GM12872 (cell line): ENCODE measurements at regions not wholly inside any gene's neighbourhood (a gene's known extent, or its start where the extent isn't known, plus 50 kb on each side); places are given as distances from the start of the nearest gene placed in this dataset.

Source experiments
- TF ChIP-seq, protein P1 (sequence below): IDR thresholded peaks from 3 replicates; pipeline ENCODE4 v1.5.1; 2011; ENCODE audit warnings: low read depth, mild to moderate bottlenecking, low read length, moderate library complexity; ENCODE audit not compliant: insufficient read depth

DNA sequence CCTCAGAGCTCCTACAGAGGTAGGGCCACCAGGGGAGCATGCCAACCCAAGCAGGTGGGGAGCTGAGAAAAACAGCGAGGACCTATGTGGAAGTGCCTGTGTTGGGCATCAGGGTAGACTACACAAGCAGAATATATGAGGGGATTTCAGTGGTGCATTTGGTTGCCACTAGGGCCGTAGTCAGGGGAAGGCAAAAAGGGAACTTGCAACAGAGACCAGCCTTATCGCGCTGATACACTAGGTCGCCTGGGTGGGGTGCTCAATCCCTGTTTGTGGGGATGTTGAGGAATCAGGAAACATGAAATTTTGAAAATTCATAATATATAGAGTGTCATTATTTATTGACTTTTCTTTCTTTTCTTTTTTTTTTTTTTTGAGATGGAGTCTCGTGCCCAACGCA, 370.9 kb upstream of the PRR16 start:
- TF ChIP-seq, protein P1, sequence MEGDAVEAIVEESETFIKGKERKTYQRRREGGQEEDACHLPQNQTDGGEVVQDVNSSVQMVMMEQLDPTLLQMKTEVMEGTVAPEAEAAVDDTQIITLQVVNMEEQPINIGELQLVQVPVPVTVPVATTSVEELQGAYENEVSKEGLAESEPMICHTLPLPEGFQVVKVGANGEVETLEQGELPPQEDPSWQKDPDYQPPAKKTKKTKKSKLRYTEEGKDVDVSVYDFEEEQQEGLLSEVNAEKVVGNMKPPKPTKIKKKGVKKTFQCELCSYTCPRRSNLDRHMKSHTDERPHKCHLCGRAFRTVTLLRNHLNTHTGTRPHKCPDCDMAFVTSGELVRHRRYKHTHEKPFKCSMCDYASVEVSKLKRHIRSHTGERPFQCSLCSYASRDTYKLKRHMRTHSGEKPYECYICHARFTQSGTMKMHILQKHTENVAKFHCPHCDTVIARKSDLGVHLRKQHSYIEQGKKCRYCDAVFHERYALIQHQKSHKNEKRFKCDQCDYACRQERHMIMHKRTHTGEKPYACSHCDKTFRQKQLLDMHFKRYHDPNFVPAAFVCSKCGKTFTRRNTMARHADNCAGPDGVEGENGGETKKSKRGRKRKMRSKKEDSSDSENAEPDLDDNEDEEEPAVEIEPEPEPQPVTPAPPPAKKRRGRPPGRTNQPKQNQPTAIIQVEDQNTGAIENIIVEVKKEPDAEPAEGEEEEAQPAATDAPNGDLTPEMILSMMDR, result 0 out of 3 replicates have a peak, but pooled peaks have one; percentile 4

DNA sequence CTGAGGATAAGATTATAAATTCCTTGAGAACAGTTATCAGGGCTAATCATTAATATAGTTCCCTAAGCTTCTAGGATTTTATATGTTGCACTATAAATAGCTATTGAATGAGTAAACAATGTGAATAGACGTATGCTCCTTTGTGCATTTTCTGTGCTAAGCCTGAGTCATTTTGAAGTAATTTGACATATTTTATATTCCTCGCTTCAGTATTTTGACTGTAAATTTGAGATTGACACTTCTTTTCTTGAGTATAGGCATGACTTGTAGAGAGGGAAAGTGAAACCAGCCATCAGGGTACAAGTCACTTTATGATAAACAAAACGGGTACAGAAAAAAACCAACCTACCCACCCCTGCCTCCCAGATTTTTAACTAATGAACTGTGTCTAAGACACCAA, 367.7 kb upstream of the PRR16 start:
- TF ChIP-seq, protein P1, result no peak

DNA sequence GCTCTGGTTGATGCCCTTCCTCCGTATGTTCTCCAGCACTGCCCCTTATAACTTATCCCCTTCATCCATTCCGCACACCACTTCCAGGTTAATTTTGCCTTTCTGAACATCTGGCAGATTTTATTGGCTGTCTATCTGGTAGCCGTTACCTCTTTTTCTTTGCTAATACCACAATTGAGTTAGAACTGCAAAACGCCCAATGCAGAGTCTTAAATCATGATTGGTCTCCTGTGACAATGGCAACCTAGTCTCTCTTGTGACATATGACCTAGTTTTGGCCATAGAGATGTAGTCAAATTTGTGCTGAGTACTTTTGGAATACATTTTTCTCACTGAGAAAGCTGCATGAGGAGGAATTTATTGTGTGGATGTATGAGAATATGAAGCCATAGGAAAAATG, 365.7 kb upstream of the PRR16 start:
- TF ChIP-seq, protein P1, result no peak

DNA sequence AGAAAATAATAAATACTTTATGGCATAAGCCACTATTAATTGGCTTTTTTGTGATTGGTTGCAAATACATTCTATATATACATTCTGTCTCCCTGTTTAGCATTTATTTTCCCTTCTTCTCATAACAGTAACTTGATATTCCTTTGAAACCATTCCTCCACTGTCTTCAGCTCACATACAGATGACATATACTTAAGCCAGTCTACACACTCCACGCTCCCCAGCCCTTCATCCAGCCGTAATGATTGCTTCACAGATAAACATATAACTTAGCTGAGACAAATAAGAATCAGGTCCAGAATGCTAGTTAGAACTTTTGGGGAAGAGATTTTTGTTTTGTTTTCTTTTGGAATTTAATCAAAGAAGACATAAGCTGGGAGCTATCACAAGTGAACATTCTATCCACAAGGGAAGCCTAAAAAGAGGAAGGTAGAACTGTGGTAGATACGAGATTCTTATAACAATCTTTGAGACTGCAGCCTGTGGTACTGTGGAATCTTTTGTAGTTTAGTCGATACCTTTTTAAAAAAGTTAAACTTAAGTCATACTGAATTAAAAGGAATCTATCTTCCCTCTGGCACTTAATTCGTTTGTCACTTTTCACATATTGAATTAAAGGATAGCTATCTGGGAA, 365.1 kb upstream of the PRR16 start:
- TF ChIP-seq, protein P1, result no peak

DNA sequence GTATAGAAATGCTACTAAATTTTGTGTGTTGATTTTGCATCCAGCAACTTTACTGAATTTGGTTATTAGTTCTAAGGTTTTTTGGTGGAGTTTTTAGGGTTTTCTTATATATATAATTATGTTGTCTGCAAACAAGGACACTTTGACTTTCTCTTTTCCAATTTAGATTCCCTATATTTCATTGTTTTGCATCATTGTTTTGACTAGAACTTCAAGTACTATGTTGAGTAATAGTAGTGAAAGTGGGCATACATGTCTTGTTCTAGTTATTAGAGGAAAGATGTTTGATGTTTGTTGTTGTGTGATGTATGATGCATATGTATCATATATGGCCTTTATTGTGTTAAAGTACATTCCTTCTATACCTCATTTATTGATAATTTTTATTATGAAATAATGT, 362.3 kb upstream of the PRR16 start:
- TF ChIP-seq, protein P1, result no peak

DNA sequence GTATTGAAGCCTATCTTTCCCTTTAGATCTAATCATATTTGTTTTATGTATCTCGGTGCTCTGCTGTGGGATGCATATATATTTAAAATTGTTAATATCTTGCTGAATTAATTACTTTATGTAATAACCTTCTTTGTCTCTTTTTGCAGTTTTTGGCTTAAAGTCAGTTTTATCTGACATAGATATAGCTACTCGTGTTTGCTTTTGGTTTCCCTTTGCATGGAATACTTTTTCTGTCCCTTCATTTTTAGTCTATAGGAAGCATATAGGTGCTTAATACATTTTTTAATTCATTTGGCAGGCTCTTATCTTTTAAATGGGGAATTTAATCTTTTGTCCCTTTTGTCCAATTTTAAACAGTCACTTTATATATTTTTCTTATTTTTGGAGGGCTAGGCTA, 360.6 kb upstream of the PRR16 start:
- TF ChIP-seq, protein P1, result no peak

DNA sequence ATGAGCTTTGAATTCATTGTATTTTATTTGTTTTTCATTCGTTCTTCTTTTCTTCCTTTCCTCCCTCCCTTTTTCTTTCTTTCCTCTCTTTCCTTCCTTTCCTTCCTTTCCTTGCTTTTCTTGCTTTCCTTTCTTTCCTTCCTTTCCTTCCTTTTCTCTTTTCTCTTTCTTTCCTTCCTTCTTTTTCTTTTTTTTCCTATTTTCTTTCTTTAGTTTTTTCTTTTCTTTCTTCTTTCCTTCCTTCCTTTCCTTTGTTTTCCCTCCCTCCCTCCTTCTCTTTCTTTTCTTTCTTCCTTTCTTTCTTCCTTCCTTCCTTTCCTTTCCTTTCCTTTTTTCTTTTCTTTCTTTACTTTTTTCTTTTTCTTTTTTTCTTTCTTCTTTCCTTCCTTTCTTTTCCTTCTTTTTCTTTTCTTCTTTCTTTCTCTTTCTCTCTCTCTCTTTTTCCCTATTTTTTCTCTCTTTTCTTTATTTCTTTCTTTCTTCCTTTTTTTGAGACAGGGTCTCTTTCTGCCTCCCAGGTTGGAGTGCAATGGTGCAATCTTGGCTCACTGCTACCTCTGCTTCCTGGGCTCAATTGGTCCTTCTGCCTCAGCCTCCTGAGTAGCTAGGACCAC, 357.1 kb upstream of the PRR16 start:
- TF ChIP-seq, protein P1, result no peak
